GM21723 (cell line): ENCODE measurements at regions not wholly inside any gene's neighbourhood (a gene's known extent, or its start where the extent isn't known, plus 50 kb on each side); places are given as distances from the start of the nearest gene placed in this dataset.
"Not testable (repeated sequence)": the region's sequence is repeated elsewhere in the genome, so short reads cannot be mapped to it uniquely, and the experiment has no call there.

Experiments used
- ATAC-seq: cut with Tn5 transposase; IDR thresholded peaks from one replicate; pipeline ENCODE4 v1.9.1; 2021; ENCODE audit warnings: mild to moderate bottlenecking, moderate library complexity; ENCODE audit not compliant: unreplicated experiment

DNA sequence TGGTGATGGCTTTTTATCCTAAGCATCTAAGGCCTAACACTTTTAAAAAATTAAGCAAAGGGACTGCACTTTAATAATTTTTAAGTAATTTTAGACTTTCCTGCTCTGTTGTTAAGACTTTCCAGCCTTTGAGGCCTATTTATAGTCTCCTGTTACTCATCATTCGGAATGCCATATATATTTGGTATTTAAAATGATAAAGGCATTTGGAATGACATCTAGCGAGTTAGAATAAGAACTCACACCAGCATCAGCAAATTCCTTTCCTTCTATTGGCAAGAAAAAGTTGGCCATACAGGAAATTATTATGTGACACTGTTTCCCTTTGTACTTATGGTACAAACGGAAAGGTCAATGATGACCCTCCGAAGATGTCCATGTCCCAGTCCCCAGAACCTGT is 88.1 kb upstream of the STMND1 start:
- ATAC-seq: no peak

DNA sequence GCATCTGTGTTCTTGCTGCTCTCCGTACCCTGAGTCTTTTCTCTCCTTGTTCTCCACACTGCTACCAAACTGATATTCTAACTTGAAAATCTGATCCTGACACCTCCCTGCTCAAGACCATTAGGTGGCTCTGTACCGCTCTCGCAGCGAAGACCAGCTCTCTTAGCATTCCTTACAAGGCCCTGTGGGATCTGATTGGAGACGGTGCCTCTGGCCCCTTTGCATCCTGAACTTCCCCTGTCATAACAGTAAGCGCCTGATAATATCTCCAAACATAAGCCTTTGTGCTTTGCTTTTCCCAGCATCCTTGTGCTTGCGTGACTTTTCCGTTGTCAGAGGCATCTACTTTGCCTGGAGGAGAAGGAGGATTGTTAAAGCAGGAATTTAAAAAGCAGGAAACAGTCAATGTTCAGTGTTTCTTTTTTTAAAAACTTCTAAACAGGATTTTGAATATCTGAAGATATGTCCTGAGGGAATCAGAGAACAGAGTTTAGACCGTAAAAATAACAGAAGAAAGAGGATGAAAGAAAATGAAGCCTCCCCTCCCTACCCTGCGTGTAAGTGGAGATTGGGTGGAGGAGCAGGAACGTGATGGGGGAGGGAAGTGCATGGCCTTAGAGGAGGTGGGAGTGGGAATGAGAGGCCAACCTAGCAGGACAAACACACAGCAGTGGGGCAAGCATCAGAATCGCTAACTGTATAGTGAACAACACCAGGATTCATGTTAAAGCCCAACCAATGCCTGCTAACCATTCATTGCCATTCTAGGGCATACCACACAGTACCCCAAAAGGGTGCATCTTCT is 89.2 kb upstream of the STMND1 start:
- ATAC-seq: no peak

DNA sequence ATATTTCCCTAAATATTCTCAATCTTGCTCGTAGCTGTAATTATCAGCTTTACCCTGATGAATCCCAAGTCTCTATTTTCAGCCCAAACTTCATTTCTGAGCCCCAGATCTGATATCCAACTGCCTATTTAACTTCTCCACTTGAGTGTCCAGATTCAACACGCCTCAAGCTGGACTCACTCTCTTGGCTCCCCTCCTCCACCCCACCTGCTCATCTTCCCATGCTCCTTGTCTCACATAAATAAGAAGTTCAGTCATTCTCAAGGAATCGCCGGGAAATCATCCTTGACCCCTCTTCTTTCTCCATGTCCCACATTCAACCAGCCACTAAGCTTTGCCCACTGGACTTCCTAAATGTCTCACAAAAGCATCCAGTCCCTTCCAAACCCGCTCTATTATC is 89.9 kb upstream of the STMND1 start:
- ATAC-seq: no peak

DNA sequence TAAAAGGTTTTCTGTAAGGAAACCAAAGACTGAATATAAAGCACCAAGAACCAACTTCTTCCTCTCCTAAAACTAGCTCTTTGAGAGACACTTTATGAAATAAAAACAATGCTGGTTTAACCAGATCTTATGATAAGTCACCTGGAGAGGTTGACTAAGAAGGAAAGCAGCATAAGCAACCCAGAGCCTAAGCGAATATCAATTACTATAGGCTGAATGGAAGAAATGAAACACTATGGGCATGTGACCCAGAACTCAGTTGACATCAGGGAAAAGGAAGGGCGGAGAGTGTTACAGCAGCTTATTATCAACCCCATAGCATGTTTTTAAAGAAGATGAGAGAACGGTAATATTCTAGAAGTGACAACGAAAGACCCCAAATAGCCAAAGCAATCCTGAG is 94.1 kb upstream of the STMND1 start:
- ATAC-seq: no peak

DNA sequence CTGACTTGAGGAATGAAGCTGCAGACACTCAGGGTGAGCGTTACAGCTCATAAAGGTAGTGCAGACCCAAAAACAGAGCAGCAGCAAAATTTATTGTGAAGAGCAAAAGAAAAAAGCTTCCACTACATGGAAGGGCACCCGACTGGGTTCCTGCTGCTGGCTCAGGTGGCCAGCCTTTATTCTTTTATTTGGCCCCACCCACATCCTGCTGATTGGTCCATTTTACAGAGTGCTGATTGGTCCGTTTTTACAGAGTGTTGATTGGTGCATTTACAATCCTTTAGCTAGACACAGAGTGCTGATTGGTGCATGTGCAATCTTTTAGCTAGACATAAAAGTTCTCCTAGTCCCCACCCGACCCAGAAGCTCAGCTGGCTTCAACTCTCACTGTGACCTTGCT is 95.3 kb upstream of the STMND1 start:
- ATAC-seq: no peak

DNA sequence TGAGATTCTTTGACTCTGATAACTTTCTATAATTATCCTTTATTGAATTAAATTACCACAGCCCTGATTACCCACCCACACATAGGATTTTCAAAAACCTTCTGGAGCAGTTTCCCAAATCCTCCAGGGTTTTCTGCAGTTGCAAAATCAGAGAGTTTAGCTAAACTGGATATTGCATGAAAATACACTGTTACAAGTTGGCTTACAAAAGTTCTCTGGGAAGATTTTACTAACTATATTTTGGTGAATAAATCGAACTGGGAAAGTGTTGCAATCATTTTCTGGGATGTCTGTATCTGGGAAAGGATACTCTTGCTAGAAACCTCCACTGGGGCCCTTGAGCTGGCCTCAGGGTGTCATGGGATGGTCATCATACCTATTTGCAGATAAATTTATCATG is 97.6 kb upstream of the STMND1 start:
- ATAC-seq: no peak

DNA sequence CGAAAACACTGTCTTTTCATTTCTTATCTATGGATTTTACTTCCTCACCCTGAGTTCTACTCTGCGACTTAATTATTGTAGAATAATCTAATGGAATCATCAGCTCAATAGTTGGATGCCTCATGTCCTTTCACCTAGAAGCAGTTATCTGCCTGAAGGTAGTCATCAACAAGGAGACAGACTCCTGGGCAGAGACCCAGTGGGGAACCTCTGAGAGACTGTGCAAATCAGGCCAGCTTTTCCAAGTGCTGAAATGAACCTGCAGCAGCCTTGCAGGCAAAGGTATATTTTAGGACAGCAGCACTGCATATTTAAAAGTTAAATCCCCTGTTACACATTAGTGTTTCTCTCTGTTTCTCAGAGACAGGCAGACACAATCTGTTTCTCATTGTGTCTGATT is 99.7 kb upstream of the STMND1 start:
- ATAC-seq: no peak

DNA sequence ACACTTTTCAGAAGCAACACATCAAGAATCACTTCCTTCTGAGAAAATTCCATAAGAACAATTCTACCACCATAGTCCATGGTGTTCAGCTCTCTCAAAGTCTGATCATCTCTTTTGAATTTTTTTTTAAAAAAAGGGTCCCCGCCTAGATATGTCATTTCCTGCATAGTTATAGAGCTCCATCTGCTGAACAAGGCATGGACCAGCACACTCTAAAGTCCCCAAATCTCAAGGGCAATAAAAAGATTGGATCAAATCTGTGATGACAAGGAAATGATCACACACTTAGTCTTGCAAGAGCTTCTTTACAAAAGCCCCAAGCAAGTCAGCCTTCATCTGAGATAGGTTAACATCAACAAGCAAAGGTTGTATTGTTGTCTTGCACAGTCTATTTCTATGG is 100.7 kb upstream of the STMND1 start:
- ATAC-seq: no peak

DNA sequence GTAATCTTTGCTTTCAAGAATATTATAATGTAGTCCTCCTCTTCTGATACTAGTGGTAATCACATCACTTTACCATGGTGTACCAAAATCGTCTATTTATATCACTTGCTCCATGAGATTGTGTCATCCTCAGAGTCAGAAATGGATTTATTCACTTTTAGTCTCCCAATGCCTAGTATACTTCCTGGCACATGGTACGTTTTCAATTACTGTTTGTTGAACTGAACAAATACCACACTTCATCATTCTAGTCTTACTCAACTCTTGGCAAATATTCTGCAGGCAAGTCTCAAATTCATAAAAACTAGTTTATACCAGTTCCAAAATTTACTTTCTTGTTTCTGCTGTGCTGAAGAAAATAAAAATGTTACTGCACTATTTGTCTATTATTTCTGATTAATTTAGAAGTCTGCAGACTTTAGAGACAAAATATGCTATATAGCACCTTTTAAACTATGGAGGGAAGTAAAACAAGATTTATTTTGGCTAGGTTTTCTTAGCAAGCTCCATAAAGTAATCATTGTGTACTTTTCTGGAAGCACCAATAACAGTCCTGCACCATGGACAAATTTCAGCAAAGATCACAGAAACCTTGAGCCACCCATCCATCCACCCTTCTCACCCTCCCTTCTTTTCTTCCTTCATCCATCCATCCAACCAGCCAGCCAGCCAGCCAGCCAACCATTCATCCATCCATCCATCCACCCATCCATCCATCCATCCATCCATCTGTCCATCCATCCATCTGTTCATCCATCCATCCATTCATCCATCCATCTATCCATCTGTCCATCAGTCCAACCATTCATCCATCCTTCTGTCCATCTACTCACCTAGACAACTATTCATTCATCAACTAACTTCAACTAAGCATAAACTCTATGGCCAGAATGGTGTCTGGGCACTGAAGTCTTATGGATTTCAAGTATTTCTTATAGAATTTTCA is 102.1 kb upstream of the STMND1 start:
- ATAC-seq: no peak

DNA sequence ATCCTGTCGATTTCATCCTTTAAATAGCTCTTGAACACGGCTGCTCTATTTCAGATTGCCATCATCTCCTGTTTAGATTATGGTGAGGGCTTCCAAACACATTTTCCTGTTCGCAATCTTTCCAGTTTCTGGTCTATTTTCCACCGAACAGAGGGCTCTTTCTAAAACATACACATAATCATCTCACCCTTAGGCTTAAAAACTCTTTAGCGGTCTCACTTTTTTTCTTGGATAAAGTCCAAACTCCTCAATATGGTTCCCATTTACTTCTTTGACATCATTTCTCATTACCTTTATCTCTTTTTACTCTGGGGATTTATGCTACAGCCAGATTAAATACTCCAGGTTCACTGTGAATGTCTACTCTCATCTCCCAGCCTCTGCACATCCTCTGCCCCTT is 103.4 kb upstream of the STMND1 start:
- ATAC-seq: no peak

DNA sequence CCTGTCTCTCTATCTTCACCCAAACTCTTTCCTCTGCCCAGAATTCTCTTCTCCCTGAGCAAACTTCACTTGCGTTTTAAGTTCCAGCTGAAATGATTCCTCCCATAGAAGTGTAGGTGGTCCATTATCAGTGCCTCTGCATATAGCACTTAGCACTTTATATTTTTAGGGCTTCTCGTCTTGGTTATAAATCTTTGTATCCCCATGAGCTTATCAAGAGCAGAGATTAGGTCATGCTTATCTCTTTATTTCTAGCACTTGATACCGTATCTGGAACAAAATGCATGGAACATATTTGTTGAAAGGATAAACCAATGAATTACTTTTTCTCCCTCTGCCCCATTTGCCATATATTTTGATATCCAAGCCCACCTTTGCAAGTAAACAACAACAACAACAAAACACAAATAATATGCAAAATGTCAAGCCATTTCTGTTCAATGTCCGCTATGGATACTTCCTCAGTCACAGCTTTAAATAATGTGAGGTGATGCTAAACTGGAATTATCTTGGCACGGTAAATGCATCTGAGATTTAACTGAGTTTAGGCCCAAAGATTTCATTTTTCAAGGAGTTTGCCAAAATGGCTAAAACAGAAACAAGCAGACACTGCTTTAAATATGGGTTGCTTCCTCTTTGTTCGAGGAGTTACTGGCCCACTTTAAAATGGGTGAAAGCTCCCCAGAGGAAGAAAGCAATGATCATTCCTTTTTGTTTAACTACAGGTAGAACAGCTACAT is 106.2 kb upstream of the STMND1 start:
- ATAC-seq: no peak

DNA sequence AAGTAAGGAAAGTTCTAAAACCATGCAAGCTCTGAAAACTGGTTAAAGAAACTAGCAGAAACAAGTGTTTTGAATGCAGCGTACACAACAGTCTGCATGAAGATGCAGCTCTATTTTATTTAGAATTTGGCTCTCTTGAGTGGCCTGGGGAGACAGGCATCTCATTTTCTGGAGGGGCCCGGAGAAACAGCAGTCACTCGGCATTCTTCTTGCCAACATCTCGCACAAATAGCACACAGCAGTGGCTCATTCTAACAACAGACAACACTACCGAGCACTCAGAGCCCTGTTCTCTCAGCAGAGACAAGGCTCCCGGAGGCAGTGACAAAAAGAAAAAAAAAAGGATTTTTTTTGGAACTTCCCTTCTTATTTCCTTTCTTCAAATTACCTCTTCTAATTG is 108.5 kb upstream of the STMND1 start:
- ATAC-seq: no peak

DNA sequence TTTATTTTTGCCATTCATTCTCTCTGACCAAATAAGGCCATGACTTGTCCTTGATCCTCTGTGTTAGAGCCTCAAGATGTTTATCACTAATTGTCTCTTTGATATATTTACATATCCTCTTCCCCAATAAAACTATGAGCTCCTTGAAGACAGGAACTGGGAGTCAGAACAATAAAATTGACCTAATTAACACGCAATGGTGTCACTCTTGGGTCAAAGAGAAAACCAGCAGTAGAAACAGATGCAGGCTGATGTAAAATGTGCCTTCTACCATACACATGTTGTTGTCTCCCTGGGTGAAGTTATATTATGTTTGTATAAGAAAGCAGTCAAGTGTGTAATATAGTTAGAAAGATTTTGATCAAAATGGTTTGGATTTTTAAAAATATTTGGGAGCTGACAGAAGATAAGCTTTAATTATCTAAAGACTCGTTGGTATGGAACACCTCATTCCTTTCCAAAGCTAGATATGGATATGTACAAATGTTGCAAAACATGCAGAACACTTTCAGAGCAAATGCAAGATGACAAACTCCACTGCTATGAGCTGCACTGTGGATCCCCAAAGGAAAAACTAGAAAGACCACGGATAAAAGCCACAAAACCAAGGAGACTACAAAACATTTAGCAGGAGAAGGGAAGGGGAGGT is 109.7 kb upstream of the STMND1 start:
- ATAC-seq: no peak

DNA sequence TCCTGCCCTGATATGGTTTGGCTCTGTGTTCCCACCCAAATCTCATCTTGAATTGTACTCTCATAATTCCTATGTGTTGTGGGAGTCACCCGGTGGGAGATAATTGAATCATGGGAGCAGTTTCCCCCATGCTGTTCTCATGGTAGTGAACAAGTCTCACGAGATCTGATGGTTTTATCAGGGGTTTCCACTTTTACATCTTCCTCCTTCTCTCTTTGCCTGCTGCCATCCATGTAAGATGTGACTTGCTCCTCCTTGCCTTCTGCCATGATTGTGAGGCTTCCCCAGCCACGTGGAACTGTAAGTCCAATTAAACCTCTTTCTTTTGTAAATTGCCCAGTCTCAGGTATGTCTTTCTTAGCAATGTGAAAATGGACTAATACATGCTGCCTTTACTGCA is 111.9 kb upstream of the STMND1 start:
- not testable (repeated sequence) for ATAC-seq

DNA sequence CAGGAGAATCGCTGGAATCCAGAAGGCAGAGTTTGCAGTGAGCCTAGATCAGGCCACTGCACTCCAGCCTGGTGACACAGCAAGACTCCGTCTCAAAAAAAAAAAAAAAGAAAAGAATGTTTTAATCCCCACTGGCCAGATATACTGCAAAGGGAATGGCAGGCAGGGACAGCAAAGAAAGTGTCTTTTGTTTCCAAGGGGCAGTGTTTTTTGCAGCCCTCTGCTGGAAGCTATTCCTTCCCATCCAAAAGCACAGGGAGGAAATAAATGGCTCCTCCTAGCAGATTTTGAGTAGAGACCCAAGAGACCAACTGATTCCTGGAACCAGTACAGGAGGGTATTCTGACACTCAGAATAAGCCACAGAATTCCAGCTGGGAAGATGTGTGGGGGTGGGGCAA is 112.5 kb upstream of the STMND1 start:
- no peak for ATAC-seq

DNA sequence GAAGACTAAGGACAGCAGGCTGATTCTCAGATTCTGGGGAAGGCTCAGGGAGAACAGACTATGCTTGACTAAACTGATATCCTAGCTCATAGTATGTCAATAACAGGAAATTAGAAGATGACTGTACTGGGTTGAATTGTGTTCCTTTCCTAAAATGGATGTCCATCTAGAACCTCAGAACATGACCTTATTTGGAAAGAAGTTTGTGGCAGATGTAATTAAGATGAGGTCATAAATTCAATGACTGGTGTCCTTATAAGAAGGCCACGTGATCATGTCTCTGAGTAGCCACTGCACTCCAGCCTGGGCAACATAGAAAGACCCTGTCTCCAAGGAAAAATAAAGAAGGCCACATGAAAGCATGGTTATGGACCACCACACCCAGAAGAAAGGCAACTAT is 113.9 kb upstream of the STMND1 start:
- ATAC-seq: no peak

DNA sequence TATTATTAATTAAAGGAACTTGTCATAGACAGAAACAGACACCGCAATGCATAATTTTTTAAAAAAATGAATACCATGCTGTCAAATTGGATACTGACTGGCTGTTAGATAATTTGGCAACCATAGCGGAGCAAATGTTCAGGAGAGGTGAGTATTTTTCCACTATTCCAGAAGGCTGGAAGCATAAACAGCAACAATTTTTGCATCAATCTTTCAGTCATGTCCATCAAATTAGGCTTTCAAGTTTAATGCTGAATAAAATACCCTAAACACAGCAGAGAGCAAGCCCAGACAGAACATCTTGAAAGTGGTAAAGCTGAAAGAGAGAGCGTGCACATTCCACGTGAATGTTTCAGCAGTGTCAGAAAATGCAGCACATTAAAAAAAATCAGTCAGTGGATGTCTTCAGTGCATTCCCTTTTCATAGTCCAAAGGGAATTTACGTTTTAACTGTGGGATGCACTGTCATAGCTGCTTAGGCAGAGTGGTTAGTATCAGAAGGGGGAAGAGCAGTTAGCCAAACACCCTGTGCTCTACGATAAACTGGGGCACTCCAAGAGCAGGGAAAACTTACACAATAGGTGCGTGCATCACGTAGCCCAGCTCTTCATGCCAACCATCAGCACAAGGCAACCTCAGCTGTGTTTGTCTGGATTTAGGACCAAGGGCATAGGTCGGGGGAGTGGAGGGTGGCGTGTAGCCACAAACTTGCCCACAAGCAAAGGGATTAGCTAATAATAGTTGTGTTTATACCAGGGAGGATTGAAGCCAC is 116.2 kb upstream of the STMND1 start:
- no peak for ATAC-seq

DNA sequence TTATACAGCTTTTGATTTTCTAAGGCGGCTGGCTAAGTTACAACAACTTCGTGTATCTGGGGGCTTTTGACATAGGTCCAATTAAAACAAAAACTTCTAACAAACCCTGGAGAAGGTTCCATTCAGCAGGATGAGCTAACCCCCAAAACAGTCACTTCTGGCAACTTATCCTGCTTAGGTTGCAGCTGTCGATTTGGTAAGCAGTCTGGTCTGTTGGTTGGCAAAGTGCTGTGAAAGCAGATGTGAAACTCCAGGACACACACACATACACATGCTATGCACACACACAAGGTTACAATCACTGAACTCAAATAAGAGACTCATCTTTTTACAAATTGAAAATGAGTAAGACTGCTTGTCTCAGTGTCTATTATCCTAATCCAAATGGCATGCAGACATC is 119.0 kb upstream of the STMND1 start:
- no peak for ATAC-seq

DNA sequence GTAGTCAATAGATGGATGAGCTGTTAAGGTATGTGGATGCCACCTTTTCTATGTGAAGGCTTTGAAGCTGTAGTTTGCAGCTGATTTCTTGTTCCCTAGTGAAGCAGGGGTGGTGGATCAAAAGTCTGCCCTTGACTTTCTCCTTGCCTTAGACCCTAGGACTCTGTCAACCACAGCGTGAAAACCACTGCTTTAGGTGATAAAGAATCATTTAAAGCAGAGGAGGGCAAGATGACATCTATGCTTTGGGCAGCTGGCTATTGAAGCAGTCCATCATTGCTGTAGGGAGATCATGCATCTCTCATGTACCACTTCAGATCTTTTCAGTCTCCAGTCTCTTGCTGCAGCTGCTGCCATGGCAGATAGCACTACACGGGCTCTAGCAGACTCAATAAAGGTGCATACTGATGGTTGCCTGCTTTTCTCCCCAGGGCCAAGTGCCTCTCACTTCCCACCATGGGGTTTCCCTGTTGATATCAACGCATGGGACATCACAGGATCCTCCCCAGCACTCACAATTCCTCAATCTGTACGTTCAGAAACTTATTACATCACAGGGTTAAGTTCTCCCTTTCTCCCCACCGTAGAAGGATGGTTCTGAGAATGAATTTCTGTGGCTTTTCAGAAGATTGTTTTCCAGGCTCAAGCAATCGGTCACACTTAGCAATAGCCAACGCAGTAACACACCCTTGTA is 122.0 kb upstream of the STMND1 start:
- no peak for ATAC-seq

DNA sequence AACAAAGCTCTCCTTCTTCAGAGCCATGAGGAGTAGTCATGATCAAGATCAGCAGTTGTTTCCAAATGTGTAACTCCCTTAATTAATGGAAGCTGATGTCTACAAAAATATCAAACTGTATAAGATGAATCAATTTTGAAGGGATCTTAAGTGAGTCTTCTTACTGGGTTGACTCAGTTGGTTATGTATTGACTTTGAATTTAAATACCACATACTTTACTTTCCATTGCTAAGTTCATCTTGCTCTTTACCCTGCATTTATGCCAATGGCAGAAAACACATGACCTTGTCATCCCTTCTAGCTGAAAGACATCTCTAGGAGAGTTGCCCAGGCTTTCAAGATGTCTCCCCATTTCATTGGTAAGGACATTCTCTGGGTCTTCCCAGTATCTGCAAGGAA is 123.2 kb upstream of the STMND1 start:
- ATAC-seq: no peak
